Heart left ventricle (tissue), 13 donors: ENCODE measurements at regions not wholly inside any gene's neighbourhood (a gene's known extent, or its start where the extent isn't known, plus 50 kb on each side); places are given as distances from the start of the nearest gene placed in this dataset.

Source experiments
- CTCF ChIP-seq, 12 donors: fragments of 200-600 bp; sonication (generic) in 4 of 12; IDR thresholded peaks; one replicate each; pipeline versions ENCODE4 v1.5.0 to v1.8.0; 2018 to 2022; ENCODE audit warnings: antibody characterized with exemption in 12 of 12, mild to moderate bottlenecking in 5 of 12
- POLR2A ChIP-seq, 2 donors: fragments of 450-650 bp; IDR thresholded peaks; one replicate each; pipeline ENCODE4 v1.6.1; 2017; ENCODE audit warnings: antibody characterized with exemption in 2 of 2, mild to moderate bottlenecking in 2 of 2, moderate library complexity in 2 of 2
- donor health status: ischemic (EF 13 %, LVEDD 7.1; RV severe dilation, severe dysfunction).
- donor health status: DM: no; HTN: yes; CAD: no.
- donor health status: DM: no; HTN: no; CAD: no.
- donor health status: ischemic (EF 25% LVEDD 6.9; RV normal size, moderate dysfunction).
- donor health status: ischemic (EF 25% LVEDD 5.7; RV mildly dilated, moderate dysfunction).
- donor health status: ischemic (EF 35%, LVEDD 5.7; RV mildly dilated, moderate dysfunction).
- donor health status: nonischemic (EF 11% LVEDD 7.7; RV severe dilation, severe dysfunction).
- donor health status: DM: yes; HTN: yes; CAD: no.
- donor health status: PGD.
- donor health status: ischemic (EF 29% LVEDD 5.4; RV normal size, mild dysfunction).
- donor health status: nonischemic (EF 23%, LVEDD 6.1; RV moderate dilation, normal function).

- TF ChIP-seq CTCF (IDR thresholded peaks at IDR 0.05) (no peak), POLR2A (IDR thresholded peaks at IDR 0.05) (no peak)
These were observed 398.2 kb downstream of the MID1IP1 start for GRCh38 chrX:39199429-39199828.
